DOHH2 (cell line): ENCODE measurements at regions not wholly inside any gene's neighbourhood (a gene's known extent, or its start where the extent isn't known, plus 50 kb on each side); places are given as distances from the start of the nearest gene placed in this dataset.

Experiments
- CTCF ChIP-seq: fragments of 200-600 bp; sonication (generic); IDR thresholded peaks from one replicate; pipeline ENCODE4 v1.5.1; 2014; ENCODE audit warnings: antibody characterized with exemption, mild to moderate bottlenecking, low read depth, low read length; ENCODE audit not compliant: poor library complexity, severe bottlenecking
- EZH2phosphoT487 ChIP-seq: fragments of 200-600 bp; sonication (generic); IDR thresholded peaks from 2 replicates; pipeline ENCODE4 v1.6.1; 2017; ENCODE audit warnings: borderline replicate concordance, mild to moderate bottlenecking, antibody characterized with exemption, low read length, moderate library complexity, mixed read lengths

- TF ChIP-seq EZH2phosphoT487, result no peak
- no peak for TF ChIP-seq CTCF
Measured at GRCh38 chr9:85192750-85193149, 523.2 kb downstream of the NTRK2 start.
